ENCODE measurements at regions not wholly inside any gene's neighbourhood (a gene's known extent, or its start where the extent isn't known, plus 50 kb on each side); places are given as distances from the start of the nearest gene placed in this dataset.
"Not testable (repeated sequence)": the region's sequence is repeated elsewhere in the genome, so short reads cannot be mapped to it uniquely, and the experiment has no call there.

DNA sequence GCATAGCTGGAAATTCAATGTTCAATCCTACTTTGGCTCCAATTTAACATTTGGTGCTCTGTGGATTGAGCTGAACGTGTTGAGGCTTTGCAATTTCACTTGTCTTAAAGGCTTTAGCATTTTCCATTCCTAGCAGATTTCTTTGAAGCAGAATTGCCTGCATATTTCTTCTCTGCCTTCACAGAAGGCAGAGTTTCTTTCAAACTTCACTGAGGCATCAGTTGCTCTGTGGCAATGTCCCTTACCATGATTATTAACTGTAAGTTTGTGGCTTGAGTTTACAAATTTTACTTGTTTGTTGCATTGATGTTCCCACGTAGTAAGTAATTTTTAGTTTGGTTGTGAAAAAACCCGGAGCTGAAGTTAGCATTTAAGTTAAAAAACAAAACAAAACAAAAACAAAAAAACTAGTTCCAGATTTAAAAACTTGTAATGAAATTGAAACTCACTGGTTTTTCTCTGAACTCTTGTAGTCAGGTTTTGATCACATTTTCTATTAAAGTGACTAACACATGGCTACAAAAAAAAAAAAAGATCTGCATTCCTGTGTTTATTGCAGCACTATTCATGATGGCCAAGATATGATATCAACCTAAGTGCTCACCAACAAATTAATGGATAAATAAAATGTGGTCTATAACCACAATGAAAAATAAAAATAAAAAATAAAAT, 55.2 kb upstream of the UXS1 start:
- H3K4me3 ChIP-seq (ENCODE audit: low read length); H3K27ac ChIP-seq (ENCODE audit: low read length); ATAC-seq; H3K27me3 ChIP-seq (ENCODE audit: control insufficient read depth, insufficient read depth); DNase-seq; intact Hi-C loops (cut with DNase I); H3K4me1 ChIP-seq (ENCODE audit: control insufficient read depth, insufficient read depth, low read length); H3K9me3 ChIP-seq (ENCODE audit: control insufficient read depth, low read length): not testable (repeated sequence)
- 79% methylated on average over 3 of the region's 3 CpGs for WGBS

DNA sequence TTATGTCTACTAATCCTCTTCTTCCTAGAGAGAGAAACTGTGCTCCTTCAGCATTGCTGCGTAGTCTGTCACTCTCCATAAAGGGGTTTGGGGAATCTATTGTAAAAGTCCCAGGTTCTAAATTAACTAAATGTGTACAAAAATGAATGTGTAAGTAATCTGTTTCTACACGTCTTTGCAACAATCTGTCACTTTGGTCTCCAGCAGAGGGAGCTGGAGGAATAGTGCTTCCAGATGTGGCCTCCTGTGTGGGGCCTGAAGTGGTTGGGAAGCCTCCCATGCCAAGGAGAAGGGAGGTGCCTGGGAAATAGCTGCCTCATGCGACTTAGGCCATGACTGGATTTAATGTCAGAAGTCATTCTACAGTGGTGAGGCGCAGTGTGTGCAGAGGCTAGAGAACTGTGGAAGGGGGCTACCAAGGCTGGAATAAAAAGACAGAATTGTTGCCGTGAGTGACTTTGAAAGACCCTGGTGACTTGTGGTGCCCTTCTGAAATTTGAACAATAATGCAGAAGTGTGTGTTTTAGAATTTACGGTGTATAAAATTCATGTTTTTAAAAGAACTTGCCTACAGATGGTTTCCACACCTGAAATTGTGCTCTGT, 54.5 kb upstream of the UXS1 start:
- H3K4me1 ChIP-seq (ENCODE audit: control insufficient read depth, insufficient read depth, low read length); H3K4me3 ChIP-seq (ENCODE audit: low read length); H3K9me3 ChIP-seq (ENCODE audit: control insufficient read depth, low read length); H3K27ac ChIP-seq (ENCODE audit: low read length); H3K27me3 ChIP-seq (ENCODE audit: control insufficient read depth, insufficient read depth); intact Hi-C loops (cut with DNase I): not testable (repeated sequence)
- WGBS, result 63% methylated on average over 5 of the region's 6 CpGs
- DNase-seq, result peak in 1 of 3 donors; percentile 29
- peak; percentile 81 to 86 for ATAC-seq

Measured in right cardiac atrium (tissue), 5 donors.